ENCODE measurements at regions not wholly inside any gene's neighbourhood (a gene's known extent, or its start where the extent isn't known, plus 50 kb on each side); places are given as distances from the start of the nearest gene placed in this dataset.

- dilution Hi-C loops (cut with HindIII; ENCODE audit: low sequenced_read_pairs, unreplicated experiment) = no loop called here
Measured at GRCh38 chr1:164180824-164181223, 378.2 kb upstream of the PBX1 start.

More at GRCh38 chr1:164180824-164181223, 378.2 kb upstream of the PBX1 start:
- CTCF ChIA-PET = no interaction called here
- Histone ChIP-seq H3K23ac (ENCODE audit: low read depth, low read length) (no peak overlapping the region), H3K18ac (ENCODE audit: low read depth, low read length) (no peak overlapping the region), H2AFZ (replicated peaks; ENCODE audit: low read length, poor library complexity) (no peak overlapping the region), H3K9ac (ENCODE audit: low read depth, low read length) (no peak overlapping the region), H3K4me3 (ENCODE audit: insufficient read depth, low read depth, low read length) (no peak overlapping the region), H3K9me1 (ENCODE audit: insufficient read depth, low read length) (no peaks in the 10 kb centered on the region), H2AK9ac (replicated peaks; ENCODE audit: low read depth, low read length, poor library complexity) (no peak overlapping the region), H3K4me2 (ENCODE audit: low read depth, low read length) (no peak overlapping the region), H3K27me3 (ENCODE audit: control insufficient read depth, insufficient read depth, low read length) (no peaks in the 10 kb centered on the region), H4K20me1 (ENCODE audit: insufficient read depth, low read length) (no peaks in the 10 kb centered on the region), H3K14ac (replicated peaks; ENCODE audit: low read depth, low read length) (no peak overlapping the region), H2BK15ac (ENCODE audit: low read depth, low read length) (no peak overlapping the region), H4K5ac (ENCODE audit: low read depth, low read length) (no peak overlapping the region), H3K36me3 (ENCODE audit: control insufficient read depth, insufficient read depth, low read length) (no peaks in the 10 kb centered on the region), H3K27ac (ENCODE audit: insufficient read depth, low read length) (no peak overlapping the region), H3K9me3 (ENCODE audit: control insufficient read depth, insufficient read depth, low read length) (no peaks in the 10 kb centered on the region), H4K8ac (ENCODE audit: low read depth in 2 of 2, low read length in 2 of 2) (no peak overlapping the region), H3K56ac (ENCODE audit: extremely low read depth, insufficient read depth, low read length) (no peak overlapping the region), H2BK20ac (ENCODE audit: low read depth, low read length) (no peak overlapping the region), H2AK5ac (ENCODE audit: low read depth, low read length) (no peak overlapping the region), H4K91ac (ENCODE audit: insufficient read depth, low read depth, low read length) (no peak overlapping the region), H3K4ac (ENCODE audit: low read depth, low read length) (no peak overlapping the region), H3K4me1 (ENCODE audit: control insufficient read depth, insufficient read depth, low read length) (no peaks in the 10 kb centered on the region), H2BK5ac (ENCODE audit: low read depth, low read length, poor library complexity, severe bottlenecking) (no peak overlapping the region), H2BK120ac (ENCODE audit: low read depth, low read length) (no peak overlapping the region), H3K79me1 (ENCODE audit: low read depth in 1 of 2, low read length in 2 of 2) (no peaks in the 10 kb centered on the region)
- ATAC-seq (ENCODE audit: low read depth) (no peak), DNase-seq (no peak)
- in situ Hi-C loops (cut with MboI; ENCODE audit: low sequenced_read_pairs) = no loop called here
- BruUV-seq (replicated peaks) = no TSS peak
- POLR2A ChIA-PET (ENCODE audit: unreplicated experiment) = no interaction called here
- intact Hi-C loops (cut with micrococcal nuclease) = no loop called here
- TF ChIP-seq, protein P1, sequence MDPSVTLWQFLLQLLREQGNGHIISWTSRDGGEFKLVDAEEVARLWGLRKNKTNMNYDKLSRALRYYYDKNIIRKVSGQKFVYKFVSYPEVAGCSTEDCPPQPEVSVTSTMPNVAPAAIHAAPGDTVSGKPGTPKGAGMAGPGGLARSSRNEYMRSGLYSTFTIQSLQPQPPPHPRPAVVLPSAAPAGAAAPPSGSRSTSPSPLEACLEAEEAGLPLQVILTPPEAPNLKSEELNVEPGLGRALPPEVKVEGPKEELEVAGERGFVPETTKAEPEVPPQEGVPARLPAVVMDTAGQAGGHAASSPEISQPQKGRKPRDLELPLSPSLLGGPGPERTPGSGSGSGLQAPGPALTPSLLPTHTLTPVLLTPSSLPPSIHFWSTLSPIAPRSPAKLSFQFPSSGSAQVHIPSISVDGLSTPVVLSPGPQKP (IDR thresholded peaks at IDR 0.05; ENCODE audit: borderline replicate concordance, low read depth, low read length) = no peak
- TF ChIP-seq CTCF (conservative IDR thresholded peaks at IDR 0.05; ENCODE audit: low read depth, low read length) = no peak
- no peak for TF ChIP-seq POLR2A (IDR thresholded peaks at IDR 0.05; ENCODE audit: low read depth, low read length)
- no peak for TF ChIP-seq RCOR1 (IDR thresholded peaks at IDR 0.05; ENCODE audit: insufficient replicate concordance, low read length)
- TF ChIP-seq CEBPB (IDR thresholded peaks at IDR 0.05; ENCODE audit: low read depth, low read length) = no peak
- TF ChIP-seq MAZ (IDR thresholded peaks at IDR 0.05; ENCODE audit: borderline replicate concordance, low read depth, low read length) = no peak
- no peak for TF ChIP-seq MXI1 (IDR thresholded peaks at IDR 0.05; ENCODE audit: borderline replicate concordance, low read depth, low read length)
- no peak for TF ChIP-seq FOS (IDR thresholded peaks at IDR 0.05; ENCODE audit: low read depth, low read length)
- no peak for TF ChIP-seq BHLHE40 (IDR thresholded peaks at IDR 0.05; ENCODE audit: low read depth, low read length)
- TF ChIP-seq RAD21 (IDR thresholded peaks at IDR 0.05; ENCODE audit: low read length) = no peak
- TF ChIP-seq MAFK (IDR thresholded peaks at IDR 0.05; ENCODE audit: low read depth, low read length) = no peak
- no peak for TF ChIP-seq NFE2L2 (IDR thresholded peaks at IDR 0.05; ENCODE audit: low read depth, low read length)
- TF ChIP-seq SMC3 (IDR thresholded peaks at IDR 0.05; ENCODE audit: low read depth, low read length) = no peak
- TF ChIP-seq RFX5 (IDR thresholded peaks at IDR 0.05; ENCODE audit: low read depth, low read length) = no peak
- no peak for TF ChIP-seq CHD1 (IDR thresholded peaks at IDR 0.05; ENCODE audit: low read depth, low read length)
- TF ChIP-seq, protein P2, sequence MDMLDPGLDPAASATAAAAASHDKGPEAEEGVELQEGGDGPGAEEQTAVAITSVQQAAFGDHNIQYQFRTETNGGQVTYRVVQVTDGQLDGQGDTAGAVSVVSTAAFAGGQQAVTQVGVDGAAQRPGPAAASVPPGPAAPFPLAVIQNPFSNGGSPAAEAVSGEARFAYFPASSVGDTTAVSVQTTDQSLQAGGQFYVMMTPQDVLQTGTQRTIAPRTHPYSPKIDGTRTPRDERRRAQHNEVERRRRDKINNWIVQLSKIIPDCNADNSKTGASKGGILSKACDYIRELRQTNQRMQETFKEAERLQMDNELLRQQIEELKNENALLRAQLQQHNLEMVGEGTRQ (IDR thresholded peaks at IDR 0.05; ENCODE audit: low read depth, low read length) = no peak

Measured in IMR-90 (cell line).